Body of pancreas (tissue), 4 donors: ENCODE measurements at regions not wholly inside any gene's neighbourhood (a gene's known extent, or its start where the extent isn't known, plus 50 kb on each side); places are given as distances from the start of the nearest gene placed in this dataset.
"Not testable (repeated sequence)": the region's sequence is repeated elsewhere in the genome, so short reads cannot be mapped to it uniquely, and the experiment has no call there.

Source experiments
- ATAC-seq: fragments of 150-250 bp; one replicate; pipeline ENCODE4 v1.9.1; 2016
- DNase-seq, 4 donors: peaks; one replicate each; pipeline ENCODE4 v3.0.0-alpha.2; 2019
- H3K27ac ChIP-seq, 4 donors: fragments of 200-600 bp; sonication (generic); 1 replicate in 3 of 4; 2 replicates in 1 of 4; pipeline versions ENCODE4 v1.5.1 to v1.6.1; 2016 to 2019; ENCODE audit warnings: mild to moderate bottlenecking in 1 of 4, mixed read lengths in 1 of 4, moderate library complexity in 1 of 4
- H3K27me3 ChIP-seq, 2 donors: fragments of 200-600 bp; sonication (generic); one replicate each; pipeline ENCODE4 v1.6.0; 2016; ENCODE audit warnings: mild to moderate bottlenecking in 1 of 2
- H3K36me3 ChIP-seq, 2 donors: fragments of 200-600 bp; sonication (generic); replicated peaks in 1 of 2; 2 replicates each; pipeline ENCODE4 v1.5.1; 2016; ENCODE audit warnings: low read depth in 2 of 2; ENCODE audit not compliant: insufficient read depth in 1 of 2
- H3K4me1 ChIP-seq: fragments of 200-600 bp; sonication (generic); one replicate; pipeline ENCODE4 v1.6.0; 2016
- H3K4me3 ChIP-seq, 2 donors: fragments of 200-600 bp; sonication (generic); 1 replicate in 1 of 2; 2 replicates in 1 of 2; pipeline ENCODE4 v1.5.1; 2016 to 2019
- H3K9me3 ChIP-seq, 3 donors: fragments of 200-600 bp; sonication (generic); 1 replicate in 2 of 3; 2 replicates in 1 of 3; pipeline ENCODE4 v1.5.1; 2016
- POLR2A ChIP-seq, 3 donors: fragments of 450-650 bp; IDR thresholded peaks; one replicate each; pipeline ENCODE4 v1.6.1; 2016; ENCODE audit warnings: antibody characterized with exemption in 3 of 3, mild to moderate bottlenecking in 2 of 3
- WGBS, 2 donors: methylation state at CpG; one replicate each; pipeline ENCODE4 v1.1.5; 2017; 5-methylcytosine and 5-hydroxymethylcytosine counted together
- intact Hi-C: fragments of 100-400 bp; cut with DNase I; formaldehyde crosslinking; loops from one replicate; pipeline ENCODE4 v1.15.1; 2023
- TF ChIP-seq, protein P1 (sequence below), 7 experiments: fragments of 450-650 bp in 4 of 7; fragments of 200-600 bp in 3 of 7; sonication (generic) in 3 of 7; IDR thresholded peaks; one replicate each; pipeline ENCODE4 v1.5.1; 2016 to 2019; ENCODE audit warnings: antibody characterized with exemption in 7 of 7

DNA sequence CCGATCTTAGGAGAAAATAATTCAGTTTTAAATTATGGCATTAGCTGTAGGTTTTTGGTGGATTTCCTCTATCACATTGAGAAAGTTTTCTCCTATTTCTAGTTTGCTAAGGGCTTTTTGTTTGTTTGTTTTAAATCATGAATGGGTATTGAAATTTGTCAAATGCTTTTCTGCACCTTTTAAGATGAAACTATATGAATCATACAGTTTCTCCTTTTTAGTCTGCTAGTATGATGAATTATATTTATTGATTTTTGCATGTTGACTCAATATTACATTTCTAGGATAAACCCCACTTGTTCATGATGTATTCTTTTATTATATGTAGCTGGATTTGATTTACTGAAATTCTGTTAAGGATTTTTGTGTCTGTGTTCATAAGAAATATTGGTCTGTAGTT is 70.3 kb upstream of the PIP4K2A start:
- no peaks in the 10 kb centered on the region for H3K27me3 ChIP-seq
- H3K4me1 ChIP-seq: peaks cover 12% of the 10 kb centered on the region
- no peaks in the 10 kb centered on the region for H3K9me3 ChIP-seq
- WGBS, 2 donors: 67 to 68% methylated on average over 1 of the region's 1 CpG
- H3K36me3 ChIP-seq: no peaks in the 10 kb centered on the region
- TF ChIP-seq, protein P1, sequence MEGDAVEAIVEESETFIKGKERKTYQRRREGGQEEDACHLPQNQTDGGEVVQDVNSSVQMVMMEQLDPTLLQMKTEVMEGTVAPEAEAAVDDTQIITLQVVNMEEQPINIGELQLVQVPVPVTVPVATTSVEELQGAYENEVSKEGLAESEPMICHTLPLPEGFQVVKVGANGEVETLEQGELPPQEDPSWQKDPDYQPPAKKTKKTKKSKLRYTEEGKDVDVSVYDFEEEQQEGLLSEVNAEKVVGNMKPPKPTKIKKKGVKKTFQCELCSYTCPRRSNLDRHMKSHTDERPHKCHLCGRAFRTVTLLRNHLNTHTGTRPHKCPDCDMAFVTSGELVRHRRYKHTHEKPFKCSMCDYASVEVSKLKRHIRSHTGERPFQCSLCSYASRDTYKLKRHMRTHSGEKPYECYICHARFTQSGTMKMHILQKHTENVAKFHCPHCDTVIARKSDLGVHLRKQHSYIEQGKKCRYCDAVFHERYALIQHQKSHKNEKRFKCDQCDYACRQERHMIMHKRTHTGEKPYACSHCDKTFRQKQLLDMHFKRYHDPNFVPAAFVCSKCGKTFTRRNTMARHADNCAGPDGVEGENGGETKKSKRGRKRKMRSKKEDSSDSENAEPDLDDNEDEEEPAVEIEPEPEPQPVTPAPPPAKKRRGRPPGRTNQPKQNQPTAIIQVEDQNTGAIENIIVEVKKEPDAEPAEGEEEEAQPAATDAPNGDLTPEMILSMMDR (IDR thresholded peaks at IDR 0.05): no peak
- TF ChIP-seq POLR2A (IDR thresholded peaks at IDR 0.05): no peak
- no peak for ATAC-seq
- intact Hi-C loops: no loop called here
- H3K27ac ChIP-seq: no peak overlapping the region
- no peak overlapping the region for H3K4me3 ChIP-seq
- no peak for DNase-seq

DNA sequence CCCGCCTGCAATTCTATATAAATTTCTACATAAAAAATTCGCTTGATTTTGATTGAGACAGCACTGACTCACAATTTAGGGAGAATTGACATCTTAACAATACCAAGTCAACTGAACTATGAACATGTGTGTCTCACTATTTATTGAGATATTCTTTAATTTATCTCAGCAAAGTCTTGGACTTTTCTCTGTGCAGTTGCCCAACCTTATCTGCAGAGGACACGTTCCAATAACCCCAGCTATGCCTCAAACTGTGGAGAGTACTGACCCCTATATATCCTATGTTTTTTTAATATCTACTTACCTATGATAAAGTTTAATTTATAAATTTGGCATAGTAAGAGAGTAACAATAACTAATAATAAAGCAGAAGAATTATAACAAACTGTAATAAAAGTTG is 69.4 kb upstream of the PIP4K2A start:
- H3K27me3 ChIP-seq: no peaks in the 10 kb centered on the region
- DNase-seq (no peak), ATAC-seq (no peak)
- 84% methylated on average over 3 of the region's 3 CpGs for WGBS, 2 donors
- no peak overlapping the region for H3K27ac ChIP-seq
- peaks cover 12% of the 10 kb centered on the region for H3K4me1 ChIP-seq
- no peaks in the 10 kb centered on the region for H3K36me3 ChIP-seq
- H3K4me3 ChIP-seq: no peak overlapping the region
- no peaks in the 10 kb centered on the region for H3K9me3 ChIP-seq
- intact Hi-C loops: no loop called here
- TF ChIP-seq, protein P1 (IDR thresholded peaks at IDR 0.05): no peak
- TF ChIP-seq POLR2A (IDR thresholded peaks at IDR 0.05): no peak

DNA sequence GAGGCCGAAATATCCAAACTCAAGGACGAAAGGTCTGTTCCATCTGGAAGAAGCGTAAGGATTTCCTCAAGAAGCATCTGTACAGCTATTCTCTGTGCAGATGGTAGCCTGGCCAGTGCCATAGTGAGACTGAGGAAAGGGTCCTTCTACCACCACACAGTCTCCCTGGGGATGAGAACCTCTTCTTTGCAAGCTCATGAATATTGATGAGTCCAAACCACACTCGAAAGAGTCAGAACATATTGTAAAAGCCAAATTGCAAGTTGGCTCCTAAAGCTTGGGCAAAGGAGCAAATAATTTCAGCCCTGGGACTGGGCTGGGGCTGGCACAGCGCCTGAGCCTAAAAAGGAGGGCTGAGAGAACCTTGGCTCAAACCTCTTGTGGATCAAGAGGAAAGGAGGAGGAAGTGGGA is 66.1 kb upstream of the PIP4K2A start:
- Histone ChIP-seq H3K4me1 (peaks cover 8% of the 10 kb centered on the region), H3K27me3 (no peaks in the 10 kb centered on the region), H3K9me3 (no peaks in the 10 kb centered on the region), H3K27ac (no peak overlapping the region), H3K36me3 (no peaks in the 10 kb centered on the region), H3K4me3 (no peak overlapping the region)
- WGBS, 2 donors: 81 to 95% methylated on average over 5 of the region's 5 CpGs
- ATAC-seq (no peak), DNase-seq (no peak)
- intact Hi-C loops: no loop called here
- no peak for TF ChIP-seq POLR2A (IDR thresholded peaks at IDR 0.05)
- TF ChIP-seq, protein P1 (IDR thresholded peaks at IDR 0.05): no peak

DNA sequence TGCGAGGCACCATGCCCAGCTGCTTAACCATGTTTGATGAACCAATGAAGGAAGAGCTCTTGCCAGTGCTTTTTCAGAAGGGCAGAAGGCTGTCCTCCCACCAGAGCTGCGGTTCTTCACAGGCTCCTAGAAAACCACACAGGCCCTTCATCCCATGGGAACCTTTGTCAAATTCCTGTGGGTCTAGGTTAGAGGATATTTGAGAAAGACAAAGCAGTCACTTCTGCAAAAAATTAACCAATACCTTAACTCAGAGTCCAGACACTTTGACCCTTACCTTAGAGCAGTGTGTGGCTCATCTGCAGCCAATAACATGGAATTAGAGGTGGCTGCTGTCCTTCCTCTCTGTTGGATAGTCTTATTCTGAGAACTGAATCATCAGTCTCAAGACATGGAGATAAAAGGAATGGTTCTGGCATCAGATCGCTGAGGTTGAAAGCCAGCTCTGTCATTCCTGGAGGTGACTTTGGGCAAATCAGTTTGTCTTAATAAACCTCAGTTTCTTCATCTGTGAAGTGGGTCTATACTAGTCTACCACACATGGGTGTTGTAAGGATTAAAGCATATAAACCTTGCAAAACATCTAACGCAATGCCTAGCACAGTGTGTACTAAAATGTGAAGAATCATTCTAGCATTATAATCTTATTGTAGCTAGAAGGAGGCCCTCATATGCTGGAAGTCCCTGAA is 65.1 kb upstream of the PIP4K2A start:
- ATAC-seq: no peak
- H3K4me1 ChIP-seq: no peaks in the 10 kb centered on the region
- TF ChIP-seq POLR2A (IDR thresholded peaks at IDR 0.05): no peak
- TF ChIP-seq, protein P1 (IDR thresholded peaks at IDR 0.05): no peak
- H3K27me3 ChIP-seq: no peaks in the 10 kb centered on the region
- H3K36me3 ChIP-seq: no peaks in the 10 kb centered on the region
- intact Hi-C loops: no loop called here
- H3K27ac ChIP-seq: no peak overlapping the region
- no peak for DNase-seq
- H3K4me3 ChIP-seq: no peak overlapping the region
- WGBS, 2 donors: 76 to 93% methylated on average over 4 of the region's 4 CpGs
- no peaks in the 10 kb centered on the region for H3K9me3 ChIP-seq

DNA sequence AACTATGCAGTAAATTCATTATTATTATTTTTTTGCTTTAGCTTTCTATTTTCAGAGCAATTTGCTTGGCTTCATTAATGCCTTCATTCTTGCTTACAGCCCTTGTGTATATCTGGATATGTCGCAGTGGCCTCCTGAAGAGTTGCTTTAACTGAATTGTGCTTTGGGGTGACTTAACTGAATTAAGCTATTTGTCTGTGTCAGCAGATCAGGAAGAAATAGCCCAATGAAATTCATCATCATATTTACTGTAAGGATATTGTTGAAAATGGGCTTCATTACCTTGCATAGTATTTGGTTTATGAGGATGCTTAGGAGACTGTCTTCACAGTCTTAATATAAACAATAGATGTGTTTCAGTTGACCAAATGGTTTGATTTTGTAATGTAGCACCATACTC is 59.7 kb upstream of the PIP4K2A start:
- Histone ChIP-seq H3K36me3 (no peaks in the 10 kb centered on the region), H3K27ac (no peak overlapping the region), H3K4me3 (no peak overlapping the region), H3K27me3 (no peaks in the 10 kb centered on the region), H3K4me1 (no peaks in the 10 kb centered on the region), H3K9me3 (no peaks in the 10 kb centered on the region)
- intact Hi-C loops: no loop called here
- no peak for TF ChIP-seq POLR2A (IDR thresholded peaks at IDR 0.05)
- TF ChIP-seq, protein P1 (IDR thresholded peaks at IDR 0.05): no peak
- DNase-seq (no peak), ATAC-seq (no peak)
- WGBS, 2 donors: 92 to 100% methylated on average over 1 of the region's 1 CpG

DNA sequence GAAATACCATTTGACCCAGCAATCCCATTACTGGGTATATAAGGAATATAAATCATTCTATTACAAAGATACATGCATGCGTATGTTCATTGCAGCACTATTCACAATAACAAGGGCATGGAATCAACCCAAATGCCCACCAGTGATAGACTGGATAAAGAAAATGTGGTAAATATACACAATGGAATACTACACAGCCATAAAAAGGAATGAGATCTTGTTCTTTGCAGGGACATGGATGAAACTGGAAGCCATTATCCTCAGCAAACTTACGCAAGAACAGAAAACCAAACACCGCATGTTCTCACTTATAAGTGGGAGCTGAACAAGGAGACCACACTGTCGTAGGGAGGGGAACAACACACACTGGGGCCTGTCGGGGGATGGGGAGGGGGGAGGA is 57.3 kb upstream of the PIP4K2A start:
- DNase-seq, H3K36me3 ChIP-seq, H3K9me3 ChIP-seq, intact Hi-C loops, H3K27me3 ChIP-seq, ATAC-seq, H3K27ac ChIP-seq, H3K4me3 ChIP-seq: not testable (repeated sequence)
- peaks cover 17% of the 10 kb centered on the region for H3K4me1 ChIP-seq
- WGBS, 2 donors: 94 to 97% methylated on average over 5 of the region's 5 CpGs
